K562 (cell line): ENCODE measurements at regions not wholly inside any gene's neighbourhood (a gene's known extent, or its start where the extent isn't known, plus 50 kb on each side); places are given as distances from the start of the nearest gene placed in this dataset.

Experiments
- BDP1 ChIP-seq: IDR thresholded peaks from 3 replicates; pipeline ENCODE4 v1.6.1; 2011; ENCODE audit not compliant: insufficient read length, insufficient read depth
- BRF2 ChIP-seq: IDR thresholded peaks from 3 replicates; pipeline ENCODE4 v1.6.1; 2011; ENCODE audit warnings: borderline replicate concordance, mild to moderate bottlenecking; ENCODE audit not compliant: insufficient read length, insufficient read depth
- EHMT2 ChIP-seq: fragments of 450-650 bp; IDR thresholded peaks from 2 replicates; pipeline ENCODE4 v1.6.1; 2018; ENCODE audit warnings: antibody characterized with exemption
- ELK1 ChIP-seq: sonication (generic); formaldehyde crosslinking; IDR thresholded peaks from 2 replicates; pipeline ENCODE4 v1.8.1; 2022; ENCODE audit warnings: missing genetic modification reagents
- ETS1 ChIP-seq: conservative IDR thresholded peaks from 2 replicates; pipeline ENCODE4 v1.6.1; 2011; ENCODE audit warnings: low read depth, mild to moderate bottlenecking, low read length; ENCODE audit not compliant: control insufficient read depth
- ETV5 ChIP-seq: sonication (generic); formaldehyde crosslinking; IDR thresholded peaks from 2 replicates; pipeline ENCODE4 v1.4.0; 2020; ENCODE audit warnings: low read depth, mild to moderate bottlenecking, missing genetic modification reagents
- FOXP1 ChIP-seq: sonication (generic); formaldehyde crosslinking; IDR thresholded peaks from 2 replicates; pipeline ENCODE4 v1.8.0; 2022; ENCODE audit warnings: mild to moderate bottlenecking, missing genetic modification reagents
- GATA2 ChIP-seq: sonication (generic); formaldehyde crosslinking; IDR thresholded peaks from 2 replicates; pipeline ENCODE4 v1.4.0; 2020; ENCODE audit warnings: mild to moderate bottlenecking, missing genetic modification reagents
- NFIX ChIP-seq: fragments of 250-450 bp; sonication (Bioruptor Pico); IDR thresholded peaks from 2 replicates; pipeline ENCODE4 v1.4.0; 2020; ENCODE audit warnings: low read depth, mild to moderate bottlenecking, moderate library complexity
- NR2C2 ChIP-seq, 2 experiments: fragments of 200-800 bp in 1 of 2; sonication (Bioruptor generic) in 1 of 2; sonication (generic) in 1 of 2; formaldehyde crosslinking in 1 of 2; IDR thresholded peaks; 2 replicates each; pipeline versions ENCODE4 v1.6.1 to v1.8.0; 2016 to 2022; ENCODE audit warnings: mild to moderate bottlenecking in 1 of 2, missing compliant biosample characterization in 1 of 2, missing genetic modification characterization in 1 of 2, missing genetic modification reagents in 1 of 2
- TCF7L2 ChIP-seq: fragments of 150-350 bp; IDR thresholded peaks from 2 replicates; pipeline ENCODE4 v1.6.1; 2016; ENCODE audit warnings: low read depth, mild to moderate bottlenecking, low read length, moderate library complexity
- TFAP4 ChIP-seq: sonication (generic); formaldehyde crosslinking; IDR thresholded peaks from 2 replicates; pipeline ENCODE4 v1.8.0; 2022; ENCODE audit warnings: missing genetic modification reagents, mild to moderate bottlenecking, moderate library complexity, borderline replicate concordance
- ZC3H4 ChIP-seq: sonication (generic); formaldehyde crosslinking; IDR thresholded peaks from 2 replicates; pipeline ENCODE4 v1.9.0; 2021; ENCODE audit warnings: missing genetic modification reagents, borderline replicate concordance
- ZKSCAN1 ChIP-seq: fragments of 150-350 bp; IDR thresholded peaks from 2 replicates; pipeline ENCODE4 v1.6.1; 2016; ENCODE audit warnings: low read depth, low read length
- ZNF212 ChIP-seq: fragments of 450-650 bp; formaldehyde crosslinking; IDR thresholded peaks from 2 replicates; pipeline ENCODE4 v1.4.0; 2020; ENCODE audit warnings: mild to moderate bottlenecking
- ZNF324 ChIP-seq: fragments of 250-450 bp; sonication (Bioruptor Pico); IDR thresholded peaks from 2 replicates; pipeline ENCODE4 v1.4.0; 2020; ENCODE audit warnings: mild to moderate bottlenecking
- ZNF518B ChIP-seq: fragments of 250-450 bp; sonication (Bioruptor Pico); IDR thresholded peaks from 2 replicates; pipeline ENCODE4 v1.5.0; 2021; ENCODE audit warnings: mild to moderate bottlenecking, moderate library complexity

- TF ChIP-seq ZNF518B (no peak), TFAP4 (CRISPR knock-in tag) (no peak), NFIX (CRISPR knock-in tag) (no peak), GATA2 (CRISPR knock-in tag) (no peak), BRF2 (no peak), BDP1 (no peak), ZKSCAN1 (peak; percentile 92), ETS1 (0 out of 2 replicates have a peak, but pooled peaks have one; percentile 20), EHMT2 (no peak), ZNF212 (CRISPR knock-in tag) (no peak), ELK1 (CRISPR knock-in tag) (no peak), ETV5 (CRISPR knock-in tag) (0 out of 2 replicates have a peak, but pooled peaks have one; percentile 5), TCF7L2 (no peak), ZC3H4 (CRISPR knock-in tag) (no peak), NR2C2 (CRISPR knock-in tag; IDR thresholded peaks at IDR 0.05) (no peak), NR2C2 (tag; IDR thresholded peaks at IDR 0.05) (no peak), FOXP1 (0 out of 2 replicates have a peak, but pooled peaks have one; percentile 28), ZNF324 (CRISPR knock-in tag) (no peak)
Observed at GRCh38 chr16:85399583-85400284, 213.4 kb upstream of the GSE1 start (continued).
